C4-2B (cell line): ENCODE measurements at regions not wholly inside any gene's neighbourhood (a gene's known extent, or its start where the extent isn't known, plus 50 kb on each side); places are given as distances from the start of the nearest gene placed in this dataset.
"Not testable (repeated sequence)": the region's sequence is repeated elsewhere in the genome, so short reads cannot be mapped to it uniquely, and the experiment has no call there.

Source experiments
- CTCF ChIP-seq: fragments of 450-650 bp; conservative IDR thresholded peaks from 2 replicates; pipeline ENCODE4 v1.5.1; 2017; ENCODE audit warnings: mild to moderate bottlenecking
- ZFX ChIP-seq: fragments of 450-650 bp; IDR thresholded peaks from 2 replicates; pipeline ENCODE4 v1.6.1; 2017

- TF ChIP-seq CTCF, ZFX: not testable (repeated sequence)
Measured at GRCh38 chr16:29340779-29341438, 65.6 kb downstream of the NPIPB11 start.
